IPS-NIHi11 (cell line): ENCODE measurements at regions not wholly inside any gene's neighbourhood (a gene's known extent, or its start where the extent isn't known, plus 50 kb on each side); places are given as distances from the start of the nearest gene placed in this dataset.

Experiments used
- DNase-seq: peaks from one replicate; pipeline ENCODE4 v3.0.0; 2012; ENCODE audit warnings: mixed read lengths, low spot score

- DNase-seq: no peak
Measured at GRCh38 chrX:23540532-23540931, 126.8 kb upstream of the PRDX4 start.

GRCh38 chrX:23548164-23548563 lies 119.1 kb upstream of the PRDX4 start:
- DNase-seq: no peak

GRCh38 chrX:23552303-23552702 lies 115.0 kb upstream of the PRDX4 start:
- no peak for DNase-seq

- peak; percentile 14 for DNase-seq
Measured at GRCh38 chrX:23554304-23554703, 113.0 kb upstream of the PRDX4 start.

- DNase-seq: no peak
Measured at GRCh38 chrX:23557070-23557469, 110.2 kb upstream of the PRDX4 start.

GRCh38 chrX:23559975-23560374 lies 107.3 kb upstream of the PRDX4 start:
- no peak for DNase-seq

- no peak for DNase-seq
Measured at GRCh38 chrX:23570674-23571343, 96.5 kb upstream of the PRDX4 start.

GRCh38 chrX:23575281-23575680 lies 92.0 kb upstream of the PRDX4 start:
- DNase-seq: no peak

- DNase-seq: no peak
Measured at GRCh38 chrX:23578079-23578478, 89.2 kb upstream of the PRDX4 start.

- no peak for DNase-seq
Measured at GRCh38 chrX:23589496-23589895, 77.8 kb upstream of the PRDX4 start.

GRCh38 chrX:23592741-23593140 lies 74.6 kb upstream of the PRDX4 start:
- no peak for DNase-seq

GRCh38 chrX:23598575-23598974 lies 68.7 kb upstream of the PRDX4 start:
- DNase-seq: no peak

GRCh38 chrX:23603501-23603900 lies 63.8 kb upstream of the PRDX4 start:
- no peak for DNase-seq

GRCh38 chrX:23610495-23610894 lies 56.8 kb upstream of the PRDX4 start:
- no peak for DNase-seq

- no peak for DNase-seq
Measured at GRCh38 chrX:23612846-23613245, 54.4 kb upstream of the PRDX4 start.

GRCh38 chrX:23616361-23616760 lies 50.9 kb upstream of the PRDX4 start:
- peak; percentile 36 for DNase-seq
